G401 (cell line): ENCODE measurements at regions not wholly inside any gene's neighbourhood (a gene's known extent, or its start where the extent isn't known, plus 50 kb on each side); places are given as distances from the start of the nearest gene placed in this dataset.

ENCODE experiments used
- DNase-seq: peaks from one replicate; pipeline ENCODE4 v3.0.0-alpha.2; 2015; ENCODE audit warnings: low spot score
- in situ Hi-C: cut with HindIII; loops from 2 replicates; pipeline ENCODE4 v1.10.0; 2016; ENCODE audit warnings: low sequenced_read_pairs, mixed read lengths

GRCh38 chr7:47221826-47222225 is 360.1 kb downstream of the TNS3 start:
- in situ Hi-C loops, result no loop called here

DNA sequence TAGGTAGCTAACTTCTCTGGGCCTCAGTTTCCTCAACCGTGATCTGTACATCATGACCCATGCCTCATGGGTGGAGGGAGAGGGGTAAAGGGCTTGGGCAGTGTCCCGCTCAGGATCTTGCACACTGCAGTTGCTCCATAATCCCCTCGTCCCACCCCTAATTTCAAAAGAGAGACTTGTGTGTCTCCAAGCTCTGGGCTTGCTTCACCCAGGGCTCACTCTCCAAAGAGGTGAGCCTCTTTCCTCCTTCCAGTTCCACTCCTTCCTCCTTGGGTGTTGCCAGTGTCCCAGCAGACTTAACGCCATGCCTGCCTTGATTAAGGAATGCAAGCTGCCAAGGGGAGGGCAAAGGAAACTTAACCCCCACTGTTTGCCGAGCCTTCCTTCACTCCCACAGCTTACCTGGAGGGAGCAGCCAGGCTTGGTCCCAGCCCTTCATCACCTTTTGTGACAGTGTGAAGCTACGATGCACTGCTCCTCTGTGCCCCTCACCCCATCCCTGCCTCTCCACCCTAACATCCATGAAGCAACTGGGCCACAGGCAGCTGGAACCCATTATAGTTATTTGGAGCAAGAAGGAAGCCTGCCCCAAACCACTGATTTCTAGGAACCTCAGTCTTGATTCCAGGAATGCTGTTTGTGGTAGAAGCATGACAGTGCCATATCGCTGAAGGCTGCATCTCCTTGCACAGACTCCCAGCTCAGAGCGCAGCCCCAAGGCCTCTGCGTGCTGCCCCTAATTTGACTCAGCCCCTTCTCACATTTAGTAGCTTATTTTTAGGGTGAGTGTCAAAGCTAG is 363.3 kb downstream of the TNS3 start:
- in situ Hi-C loops, result no loop called here
- no peak for DNase-seq

More at GRCh38 chr7:47221826-47222225, 360.1 kb downstream of the TNS3 start:
- DNase-seq, result no peak

DNA sequence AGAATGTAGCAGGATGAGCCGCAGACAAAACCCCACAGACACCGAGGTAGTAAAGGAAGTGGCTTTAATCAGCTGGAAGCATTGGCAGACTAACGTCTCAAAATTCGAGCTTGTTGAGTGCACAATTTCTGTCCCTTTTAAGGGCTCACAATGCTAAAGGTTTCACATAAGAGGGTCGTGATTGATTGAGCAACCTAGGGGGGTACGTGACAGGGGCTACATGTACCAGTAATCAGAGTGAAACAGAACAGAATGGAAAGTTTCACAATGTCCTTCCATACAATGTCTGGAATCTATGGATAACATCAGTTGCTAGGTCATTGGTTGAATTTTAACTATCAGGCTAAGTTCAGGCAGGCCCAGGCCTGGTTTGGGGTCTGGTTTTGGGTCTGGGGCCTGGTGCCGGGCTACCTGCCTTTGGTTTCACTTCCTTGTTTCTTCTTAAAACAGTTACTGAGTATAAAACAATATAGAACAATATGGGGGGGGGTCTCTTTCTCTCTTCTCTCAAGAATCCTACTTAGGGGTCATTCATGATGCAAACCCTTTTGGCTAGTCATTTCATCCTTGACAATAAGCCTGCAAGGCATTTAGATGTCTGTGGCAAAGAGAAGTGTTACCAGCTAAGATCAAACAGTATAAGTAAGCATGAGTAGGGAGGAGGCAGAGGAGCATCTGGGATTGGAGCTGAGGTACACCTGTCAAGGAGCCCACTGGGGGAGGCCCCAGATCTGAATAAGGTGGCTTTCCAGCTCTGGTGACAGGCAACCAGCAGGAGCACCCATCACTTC is 364.1 kb downstream of the TNS3 start:
- in situ Hi-C loops, result no loop called here
- DNase-seq, result no peak

DNA sequence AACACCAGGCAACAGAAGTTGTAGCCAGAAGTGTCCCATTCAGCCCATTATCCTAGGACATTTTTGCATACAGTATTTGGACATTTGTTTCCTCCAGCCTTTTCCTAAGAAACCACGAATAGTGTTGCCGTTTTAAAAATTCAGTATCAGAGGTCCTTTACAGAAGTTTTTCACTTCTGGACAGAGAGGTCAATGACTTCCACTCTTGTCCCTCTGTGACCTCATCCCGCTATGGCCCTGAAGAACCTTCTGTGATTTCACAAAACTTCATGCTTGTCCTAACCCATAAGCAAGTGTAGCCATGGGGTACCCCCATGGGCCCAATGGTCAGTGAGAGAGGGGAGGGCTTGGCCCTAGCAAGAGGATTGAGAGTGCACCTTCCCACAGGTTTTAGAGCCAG is 364.8 kb downstream of the TNS3 start:
- in situ Hi-C loops, result no loop called here
- DNase-seq, result no peak

GRCh38 chr7:47216439-47216838 is 365.5 kb downstream of the TNS3 start:
- in situ Hi-C loops, result no loop called here
- no peak for DNase-seq

- no peak for DNase-seq
- in situ Hi-C loops, result no loop called here
Measured at GRCh38 chr7:47215640-47216039, 366.3 kb downstream of the TNS3 start.

DNA sequence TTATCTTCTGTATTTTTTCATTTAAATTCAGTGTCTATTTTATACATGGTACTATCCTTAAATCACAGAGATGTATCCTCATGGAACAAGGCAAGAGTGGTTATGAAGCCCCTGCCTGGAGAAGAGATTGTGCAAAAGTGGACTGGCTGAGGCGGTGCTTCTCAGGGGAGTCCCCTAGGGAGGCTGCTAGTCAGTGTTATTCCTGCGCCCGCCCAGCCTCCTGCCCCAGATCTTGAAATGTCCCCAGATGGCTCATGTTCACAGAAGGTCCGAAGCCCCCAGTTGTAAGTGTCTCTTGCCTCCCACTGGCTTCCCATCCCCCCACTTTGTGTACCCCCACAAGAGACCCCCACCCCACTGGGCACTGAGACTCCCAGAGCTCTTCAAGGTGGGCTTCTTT is 366.9 kb downstream of the TNS3 start:
- in situ Hi-C loops, result no loop called here
- no peak for DNase-seq

DNA sequence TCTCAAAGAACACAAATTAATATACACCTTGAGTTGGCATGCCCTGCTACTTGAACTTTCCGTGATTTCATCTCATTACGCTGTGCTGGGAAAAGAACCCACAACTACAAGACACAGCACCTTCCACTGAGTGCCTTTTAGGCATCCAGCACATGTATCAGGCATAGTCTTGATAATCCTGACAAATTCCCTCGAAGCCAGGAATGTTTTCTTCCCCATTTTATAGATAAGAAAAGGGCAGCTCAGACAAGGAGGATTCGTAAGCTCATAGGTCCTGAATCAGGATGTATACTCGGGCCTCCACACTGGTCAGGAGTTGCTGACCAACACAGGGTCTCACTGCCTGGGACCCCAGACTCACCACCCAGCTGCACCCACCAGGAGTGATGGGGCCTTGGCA is 368.6 kb downstream of the TNS3 start:
- DNase-seq, result no peak
- in situ Hi-C loops, result no loop called here

DNA sequence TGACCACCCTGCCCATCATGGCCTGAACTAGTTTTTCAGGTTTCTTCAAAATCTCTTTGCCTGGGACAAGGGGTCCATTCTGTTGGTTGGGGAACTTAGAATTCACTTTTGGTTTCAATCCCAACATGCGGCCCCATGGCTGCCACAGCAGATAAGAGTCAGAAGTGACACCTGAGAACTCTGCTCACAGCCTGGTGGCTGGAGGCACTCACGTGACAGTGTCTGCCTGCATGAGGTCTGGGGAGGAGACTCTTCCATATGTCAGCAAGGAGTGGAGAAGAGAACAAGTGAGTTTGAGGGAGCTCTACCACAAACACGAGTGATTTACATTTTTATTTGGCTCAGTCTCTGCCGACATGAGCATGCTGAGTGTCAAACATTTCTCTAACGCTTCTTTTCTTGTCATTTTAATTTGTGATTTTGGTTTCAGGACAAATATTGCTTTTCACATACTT is 370.4 kb downstream of the TNS3 start:
- DNase-seq, result no peak
- in situ Hi-C loops, result no loop called here

- in situ Hi-C loops, result no loop called here
- no peak for DNase-seq
Measured at GRCh38 chr7:47210281-47210854, 371.5 kb downstream of the TNS3 start.

GRCh38 chr7:47207956-47208355 is 374.0 kb downstream of the TNS3 start:
- in situ Hi-C loops, result no loop called here
- DNase-seq, result no peak

DNA sequence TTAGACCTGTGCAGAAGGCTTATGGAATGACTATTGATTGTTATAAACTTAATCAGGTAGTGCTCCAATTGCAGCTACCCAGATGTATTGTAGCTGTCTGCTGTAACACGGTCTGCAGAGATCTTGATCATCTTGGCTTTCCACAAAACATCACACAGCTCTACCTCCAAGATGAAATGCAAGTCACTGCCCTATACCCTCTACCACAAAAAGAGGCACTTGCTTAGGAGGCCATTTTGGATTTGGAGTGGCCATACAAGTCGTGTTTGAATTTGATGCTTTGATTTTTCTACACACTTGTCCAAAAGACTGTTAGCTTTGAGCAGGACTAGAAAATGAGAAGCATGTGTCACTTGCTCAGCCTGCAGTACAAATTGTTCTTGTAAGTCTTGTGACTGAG is 377.2 kb downstream of the TNS3 start:
- no peak for DNase-seq
- in situ Hi-C loops, result no loop called here

GRCh38 chr7:47202146-47202783 is 379.6 kb downstream of the TNS3 start:
- DNase-seq, result no peak
- in situ Hi-C loops, result no loop called here

- in situ Hi-C loops, result no loop called here
- DNase-seq, result no peak
Measured at GRCh38 chr7:47198159-47198558, 383.8 kb downstream of the TNS3 start.

GRCh38 chr7:47197486-47197885 is 384.4 kb downstream of the TNS3 start:
- no peak for DNase-seq
- in situ Hi-C loops, result no loop called here

GRCh38 chr7:47196737-47197136 is 385.2 kb downstream of the TNS3 start:
- no peak for DNase-seq
- in situ Hi-C loops, result no loop called here

DNA sequence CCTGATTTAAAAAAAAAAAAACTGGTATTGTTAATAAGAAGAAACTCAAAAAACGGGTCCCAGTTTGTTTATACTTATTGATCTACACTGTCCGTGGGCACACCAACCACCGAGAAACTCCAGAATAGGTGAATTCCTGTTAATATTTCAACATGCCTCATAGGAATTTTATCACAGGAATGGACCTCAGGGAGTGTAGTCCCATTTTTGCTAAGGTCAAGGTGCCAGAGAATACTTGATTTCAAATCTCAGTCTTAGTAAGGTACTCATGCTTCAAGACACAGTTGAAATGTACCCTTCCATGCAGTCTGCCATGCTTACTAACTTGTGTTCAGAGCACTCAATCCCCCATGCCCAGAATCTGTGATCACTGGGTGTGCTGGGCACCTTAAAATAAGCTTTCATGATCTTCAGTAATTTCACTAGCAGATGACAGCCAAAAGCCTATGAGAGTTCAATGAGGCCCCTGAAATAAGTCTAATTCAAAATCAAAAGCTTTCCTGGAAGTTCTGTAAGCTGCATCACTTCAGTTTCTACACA is 385.7 kb downstream of the TNS3 start:
- DNase-seq, result no peak
- in situ Hi-C loops, result no loop called here

DNA sequence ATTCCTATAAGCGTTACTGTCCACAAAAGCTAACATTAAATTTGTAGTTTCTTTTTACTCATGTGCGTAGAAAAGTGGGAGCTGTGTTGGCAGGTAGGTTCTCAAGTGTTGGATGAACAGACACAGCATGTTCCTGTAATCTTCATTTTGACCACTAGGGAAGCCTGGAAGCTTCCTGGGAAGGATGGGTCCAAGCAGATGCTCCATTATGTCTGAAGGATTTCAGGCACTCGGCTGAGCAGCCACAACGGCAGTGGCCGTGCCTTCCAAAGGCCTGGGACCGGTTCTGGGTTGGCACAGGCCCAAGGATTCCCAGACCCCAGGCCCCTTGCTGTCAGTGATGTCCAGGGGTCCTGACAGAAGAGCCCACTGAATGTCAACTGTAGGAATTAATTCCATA is 386.3 kb downstream of the TNS3 start:
- in situ Hi-C loops, result no loop called here
- DNase-seq, result no peak

GRCh38 chr7:47194516-47195057 is 387.3 kb downstream of the TNS3 start:
- DNase-seq, result no peak
- in situ Hi-C loops, result no loop called here
